ENCODE measurements at regions not wholly inside any gene's neighbourhood (a gene's known extent, or its start where the extent isn't known, plus 50 kb on each side); places are given as distances from the start of the nearest gene placed in this dataset.

GRCh38 chr18:60935041-60935910, 398.0 kb upstream of the CDH20 start (continued):
- TF ChIP-seq EGR1 (IDR thresholded peaks at IDR 0.05; ENCODE audit: borderline replicate concordance, low read depth, low read length) (no peak), HDAC2 (IDR thresholded peaks at IDR 0.05; ENCODE audit: borderline replicate concordance in 1 of 2, low read depth in 2 of 2, low read length in 2 of 2) (no peak), JUN (IDR thresholded peaks at IDR 0.05; ENCODE audit: low read depth, low read length) (no peak), RFX5 (IDR thresholded peaks at IDR 0.05; ENCODE audit: borderline replicate concordance, low read depth, low read length) (no peak), TCF12 (IDR thresholded peaks at IDR 0.05; ENCODE audit: low read depth, low read length) (no peak), JUND (IDR thresholded peaks at IDR 0.05; ENCODE audit: low read length) (no peak), PHF8 (conservative IDR thresholded peaks at IDR 0.05; ENCODE audit: low read depth, low read length) (no peak)

All from H1 (cell line).